GM10847 (cell line): ENCODE measurements at regions not wholly inside any gene's neighbourhood (a gene's known extent, or its start where the extent isn't known, plus 50 kb on each side); places are given as distances from the start of the nearest gene placed in this dataset.

Source experiments
- POLR2A ChIP-seq: IDR thresholded peaks from 2 replicates; pipeline ENCODE4 v1.6.1; 2011; ENCODE audit not compliant: insufficient read length; ENCODE audit errors: extremely low read depth

GRCh38 chr14:21937996-21938395 is 264.4 kb upstream of the OR4E1 start:
- no peak for TF ChIP-seq POLR2A

- no peak for TF ChIP-seq POLR2A
These were observed 260.1 kb upstream of the OR4E1 start for GRCh38 chr14:21933681-21934080.

GRCh38 chr14:21924479-21924878 is 250.9 kb upstream of the OR4E1 start:
- TF ChIP-seq POLR2A: no peak

DNA sequence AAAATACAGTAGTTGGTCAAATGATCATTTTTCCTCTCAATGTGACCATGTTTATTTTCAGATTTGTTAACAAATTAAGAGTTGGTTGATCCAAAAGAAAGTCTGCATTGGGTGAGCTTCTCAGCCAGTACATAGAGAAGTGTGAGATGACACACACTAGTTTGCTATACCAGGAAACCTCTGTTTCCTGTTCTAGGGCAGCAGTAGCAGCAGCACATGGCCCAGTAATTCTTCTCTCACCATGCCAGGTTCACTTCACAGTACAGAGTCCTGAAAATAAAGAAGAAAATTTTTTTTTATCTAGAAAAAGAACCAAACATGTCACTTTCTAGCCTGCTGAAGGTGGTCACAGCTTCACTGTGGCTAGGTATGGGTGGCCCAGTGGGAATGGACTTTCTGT is 250.2 kb upstream of the OR4E1 start:
- no peak for TF ChIP-seq POLR2A

DNA sequence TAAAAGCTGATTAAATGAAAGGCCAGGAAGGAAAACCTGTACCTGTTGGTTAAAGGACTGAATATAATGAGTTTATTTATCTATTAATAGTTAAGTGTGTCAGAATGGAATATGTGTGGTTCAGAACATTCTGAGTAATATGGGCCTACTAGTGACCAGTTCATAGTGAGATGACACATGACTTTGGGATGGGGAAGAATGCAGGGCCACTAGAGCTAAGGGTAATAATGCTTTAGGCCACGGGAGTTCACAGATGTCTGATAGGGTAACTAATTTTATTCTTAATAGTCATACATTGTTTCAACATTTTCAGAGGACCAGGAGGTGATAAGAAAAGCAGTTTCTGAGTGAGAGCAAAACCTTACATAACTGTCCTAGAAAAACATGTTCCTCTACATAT is 247.8 kb upstream of the OR4E1 start:
- no peak for TF ChIP-seq POLR2A

GRCh38 chr14:21917699-21918436 is 244.2 kb upstream of the OR4E1 start:
- TF ChIP-seq POLR2A: no peak

- TF ChIP-seq POLR2A: no peak
These were observed 242.2 kb upstream of the OR4E1 start for GRCh38 chr14:21915826-21916225.

GRCh38 chr14:21913759-21914158 is 240.1 kb upstream of the OR4E1 start:
- no peak for TF ChIP-seq POLR2A

- no peak for TF ChIP-seq POLR2A
These were observed 238.7 kb upstream of the OR4E1 start for GRCh38 chr14:21912367-21912766.

- TF ChIP-seq POLR2A: no peak
These were observed 238.3 kb upstream of the OR4E1 start for GRCh38 chr14:21911877-21912276.

GRCh38 chr14:21910260-21910659 is 236.6 kb upstream of the OR4E1 start:
- TF ChIP-seq POLR2A: no peak

- TF ChIP-seq POLR2A: no peak
These were observed 229.1 kb upstream of the OR4E1 start for GRCh38 chr14:21902561-21903181.

GRCh38 chr14:21894003-21894897 is 220.6 kb upstream of the OR4E1 start:
- no peak for TF ChIP-seq POLR2A

DNA sequence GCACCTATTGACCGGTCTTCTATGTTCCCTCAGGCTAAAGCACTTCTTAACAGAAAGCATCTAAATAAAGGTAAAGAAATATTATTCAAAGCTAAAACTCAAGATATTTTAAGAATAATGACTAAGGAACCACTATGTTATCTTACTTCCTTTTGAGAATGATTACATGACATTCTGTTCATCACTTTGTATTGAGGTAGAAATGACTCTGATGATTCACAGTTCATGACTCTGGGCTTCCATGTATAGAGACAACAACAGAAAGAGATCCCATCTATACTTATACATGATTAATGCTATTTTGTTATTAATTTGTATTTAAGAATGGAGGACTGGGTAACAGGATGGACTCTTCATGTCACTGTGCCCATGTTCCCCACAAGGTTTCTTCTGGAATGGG is 218.3 kb upstream of the OR4E1 start:
- no peak for TF ChIP-seq POLR2A

GRCh38 chr14:21884995-21885394 is 211.4 kb upstream of the OR4E1 start:
- no peak for TF ChIP-seq POLR2A

GRCh38 chr14:21882226-21882625 is 208.6 kb upstream of the OR4E1 start:
- TF ChIP-seq POLR2A: no peak
